ENCODE measurements at regions not wholly inside any gene's neighbourhood (a gene's known extent, or its start where the extent isn't known, plus 50 kb on each side); places are given as distances from the start of the nearest gene placed in this dataset.

DNA sequence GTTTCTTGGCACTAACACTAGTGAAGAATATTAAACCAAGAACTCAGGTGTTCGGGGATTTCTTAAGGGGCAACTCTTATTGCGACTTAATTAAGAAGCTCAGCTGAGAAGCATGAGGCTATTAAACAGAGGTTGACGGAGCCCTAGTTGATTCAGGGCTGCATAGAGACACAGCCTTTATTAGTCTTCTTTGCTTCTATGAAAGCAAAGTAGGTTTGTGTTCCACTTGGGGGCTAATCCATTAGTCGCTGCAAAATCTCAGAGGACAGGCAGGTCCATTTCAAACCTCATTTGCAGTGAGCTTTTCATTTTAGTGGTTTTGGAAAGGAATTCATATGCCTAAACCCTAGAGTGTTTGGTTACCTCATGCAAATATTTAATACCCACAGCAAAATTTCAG lies 506.6 kb upstream of the SULF2 start:
- no peak for DNase-seq

- DNase-seq: no peak
Measured at GRCh38 chr20:48288930-48289507, 503.7 kb upstream of the SULF2 start.

DNA sequence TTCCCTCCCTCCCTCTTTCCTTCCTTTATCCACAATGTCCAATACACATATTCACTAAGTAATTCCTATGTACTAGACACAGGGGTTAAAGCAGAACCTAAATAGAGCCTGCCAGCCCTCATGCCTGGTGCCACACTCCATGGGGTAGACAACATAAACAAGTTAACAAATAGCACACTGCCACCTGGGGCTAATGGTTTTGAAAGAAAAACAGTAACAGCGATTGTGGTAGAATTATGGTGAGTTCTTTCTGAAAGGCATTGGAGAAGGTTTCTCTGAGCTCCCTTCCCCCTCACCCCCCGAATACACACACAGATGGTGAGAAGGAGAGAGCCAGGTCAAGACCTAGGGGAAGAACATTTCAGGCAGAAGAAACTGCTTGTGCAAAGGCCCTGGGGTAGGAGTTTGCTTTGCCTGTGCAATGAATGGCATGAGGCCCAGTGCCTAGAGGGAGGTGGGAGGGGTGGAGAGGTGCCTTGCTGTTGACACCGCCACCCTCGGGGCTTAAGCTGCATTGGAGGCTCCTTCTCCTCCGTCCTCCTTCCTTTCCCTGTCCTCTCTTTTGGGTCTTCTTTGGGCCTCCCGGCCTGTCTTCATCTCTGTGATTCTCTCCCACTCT lies 502.4 kb upstream of the SULF2 start:
- no peak for DNase-seq

GRCh38 chr20:48287021-48287494 lies 501.8 kb upstream of the SULF2 start:
- no peak for DNase-seq

DNA sequence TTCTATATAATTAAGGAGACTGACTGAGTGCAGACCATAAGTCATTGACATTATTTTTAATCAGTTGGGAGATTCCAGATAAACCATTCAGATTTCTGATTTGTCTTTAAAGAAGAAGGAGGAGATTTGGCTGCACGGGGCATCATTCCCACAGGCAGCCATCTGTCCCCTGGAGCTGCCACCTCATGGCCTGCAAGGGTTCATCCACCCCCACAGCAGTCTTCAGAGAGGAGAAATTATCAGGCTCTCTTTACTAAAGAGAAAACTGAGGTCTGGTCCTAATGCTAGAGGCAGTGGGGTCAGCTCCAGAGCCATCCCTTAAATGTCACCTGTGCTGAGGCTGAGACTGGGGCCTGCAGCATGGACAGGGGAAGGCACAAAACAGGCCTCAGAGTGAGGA lies 501.3 kb upstream of the SULF2 start:
- DNase-seq: no peak

GRCh38 chr20:48285656-48286055 lies 500.4 kb upstream of the SULF2 start:
- DNase-seq: no peak

- no peak for DNase-seq
Measured at GRCh38 chr20:48284837-48285236, 499.6 kb upstream of the SULF2 start.

GRCh38 chr20:48284315-48284714 lies 499.0 kb upstream of the SULF2 start:
- DNase-seq: no peak

- DNase-seq: no peak
Measured at GRCh38 chr20:48283470-48284110, 498.3 kb upstream of the SULF2 start.

DNA sequence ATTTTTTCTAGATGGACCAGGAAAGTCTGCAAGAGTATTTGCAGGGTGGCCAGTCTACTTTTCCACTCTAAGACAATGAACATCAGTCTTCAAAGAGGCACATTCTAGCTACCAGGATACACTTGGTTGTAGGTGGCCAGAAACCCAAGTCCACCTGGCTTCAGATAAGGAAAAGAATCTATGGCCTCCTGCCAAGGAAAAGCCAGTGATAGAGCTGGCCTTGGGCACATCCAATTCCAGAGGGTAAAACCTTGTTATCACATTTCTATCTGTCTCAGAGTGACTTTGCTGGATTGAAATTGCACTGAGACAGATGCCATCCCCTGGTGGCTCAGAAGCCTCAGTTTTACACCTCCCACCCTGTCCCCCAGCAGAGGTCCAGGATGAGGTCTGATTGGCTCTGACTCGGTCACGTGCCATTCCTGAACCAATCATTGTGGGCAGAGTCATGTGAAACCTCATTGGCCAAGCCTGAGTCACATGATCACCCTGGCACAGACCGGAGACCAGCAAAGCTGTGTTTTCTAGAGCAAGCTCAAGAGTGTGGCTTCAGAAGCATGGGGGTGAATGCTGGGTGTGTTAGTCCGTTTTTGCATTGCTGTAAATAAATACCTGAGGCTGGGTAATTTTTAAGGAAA lies 497.4 kb upstream of the SULF2 start:
- no peak for DNase-seq

GRCh38 chr20:48281501-48281900 lies 496.2 kb upstream of the SULF2 start:
- no peak for DNase-seq

DNA sequence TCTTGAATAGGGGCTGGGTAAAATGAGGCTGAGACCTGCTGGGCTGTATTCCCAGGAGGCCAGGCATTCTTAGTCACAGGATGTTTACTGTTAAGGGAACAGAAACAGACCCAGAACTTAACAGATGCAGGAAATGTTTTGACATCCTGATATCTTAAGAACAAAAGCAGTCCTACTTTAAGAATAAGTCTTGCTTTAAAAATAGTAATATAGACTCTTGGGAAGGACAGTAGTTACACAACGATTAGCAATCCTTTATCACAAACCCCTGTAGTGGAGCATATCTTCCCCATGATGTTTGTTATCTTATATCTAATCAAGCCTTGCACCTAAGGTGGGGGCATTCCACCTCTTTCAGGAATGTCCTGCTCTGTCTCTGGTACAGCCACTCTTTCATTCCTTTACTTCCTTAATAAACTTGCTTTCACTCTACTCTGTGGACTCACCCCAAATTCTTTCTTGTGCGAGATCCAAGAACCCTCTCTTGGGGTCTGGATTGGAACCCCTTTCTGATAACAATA lies 493.7 kb upstream of the SULF2 start:
- no peak for DNase-seq

GRCh38 chr20:48277266-48277665 lies 492.0 kb upstream of the SULF2 start:
- no peak for DNase-seq

DNA sequence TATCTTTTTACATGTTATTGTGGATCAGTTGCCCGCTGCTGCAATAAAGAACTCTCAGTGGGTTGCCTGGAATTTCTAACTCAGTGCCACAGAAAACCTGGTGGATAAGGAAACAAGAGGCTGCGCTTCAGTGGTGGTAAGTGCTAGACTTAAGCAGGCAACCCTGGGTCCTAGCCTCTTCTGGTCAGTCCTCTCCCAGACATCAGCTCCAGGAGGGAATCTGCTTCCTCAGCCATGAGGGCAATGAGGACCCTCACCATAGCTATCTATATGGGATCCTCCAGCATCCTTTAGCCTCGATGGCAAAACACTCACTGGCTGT lies 490.7 kb upstream of the SULF2 start:
- no peak for DNase-seq

- DNase-seq: no peak
Measured at GRCh38 chr20:48275286-48276020, 490.2 kb upstream of the SULF2 start.

DNA sequence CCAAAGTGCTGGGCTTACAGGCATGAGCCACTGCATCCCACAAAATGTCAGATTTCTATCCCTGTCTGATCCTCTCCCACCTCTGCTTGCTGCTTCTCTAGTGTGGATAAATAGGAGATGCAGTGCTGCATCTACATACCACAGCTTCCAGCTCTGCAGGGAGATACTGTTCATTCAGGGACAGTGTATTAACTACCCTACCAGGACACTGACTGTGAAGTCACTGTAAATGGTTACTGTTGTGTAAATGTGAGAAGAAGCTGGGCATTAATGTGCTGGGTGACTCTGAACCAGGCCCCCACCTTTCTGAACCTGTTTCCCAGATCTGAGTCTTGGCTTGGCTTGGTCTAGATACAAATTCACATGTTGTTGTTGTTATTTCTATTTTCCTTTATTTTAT lies 488.6 kb upstream of the SULF2 start:
- no peak for DNase-seq

GRCh38 chr20:48270885-48271284 lies 485.6 kb upstream of the SULF2 start:
- no peak for DNase-seq

DNA sequence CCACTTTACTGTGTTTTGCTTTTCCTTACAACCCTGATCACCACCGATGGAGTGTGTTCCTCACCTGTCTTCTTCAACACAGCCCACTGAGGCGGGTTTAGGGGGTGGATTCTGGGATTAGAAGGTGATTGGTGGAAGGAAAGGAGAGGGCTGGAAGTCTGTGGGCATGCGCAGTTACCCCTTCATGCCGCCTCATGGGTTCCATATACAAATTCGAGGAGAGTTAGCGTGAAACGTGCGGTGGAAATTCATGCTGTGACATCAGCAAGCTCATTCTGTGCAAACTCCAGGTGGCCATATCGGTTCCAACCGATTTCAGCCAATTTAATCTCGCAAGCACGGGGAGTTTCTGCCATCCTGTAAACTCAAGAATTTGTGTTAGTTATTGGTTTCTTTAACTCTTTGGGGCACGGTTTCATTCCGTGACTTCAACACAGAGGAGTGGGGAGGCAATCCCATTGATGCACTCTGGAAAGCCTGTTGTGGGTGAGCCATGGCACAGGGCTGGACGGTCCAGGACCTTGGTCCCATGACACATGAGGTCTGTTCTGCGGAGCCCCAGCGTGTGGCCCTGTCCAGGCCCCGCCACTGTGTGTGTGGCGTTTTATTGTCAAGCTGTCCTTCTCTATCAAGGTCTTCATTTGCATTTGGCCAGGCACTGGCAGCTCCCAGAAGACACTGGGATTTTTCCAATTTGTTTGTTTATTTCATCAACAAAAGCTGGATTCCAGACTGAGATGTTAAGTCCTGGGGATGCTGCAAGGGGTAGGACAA lies 482.8 kb upstream of the SULF2 start:
- DNase-seq: no peak

DNA sequence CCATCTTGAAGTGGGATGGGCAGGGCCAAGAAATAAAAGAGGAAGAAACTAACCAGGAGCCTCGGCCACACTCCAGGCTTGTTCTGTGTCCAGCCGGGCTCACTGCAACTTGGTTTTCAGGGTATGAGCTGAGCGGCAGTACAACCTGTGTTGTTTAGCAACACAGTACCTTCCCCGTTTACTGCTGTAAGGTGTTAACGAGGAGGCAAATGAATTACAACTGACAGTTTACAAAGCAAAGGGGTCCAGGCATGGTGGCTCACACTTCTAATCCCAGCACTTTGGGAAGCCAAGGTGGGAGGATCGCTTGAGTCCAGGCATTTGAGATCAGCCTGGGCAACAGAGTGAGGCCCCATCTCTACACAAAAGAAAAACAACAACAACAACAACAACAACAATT lies 481.3 kb upstream of the SULF2 start:
- no peak for DNase-seq

DNA sequence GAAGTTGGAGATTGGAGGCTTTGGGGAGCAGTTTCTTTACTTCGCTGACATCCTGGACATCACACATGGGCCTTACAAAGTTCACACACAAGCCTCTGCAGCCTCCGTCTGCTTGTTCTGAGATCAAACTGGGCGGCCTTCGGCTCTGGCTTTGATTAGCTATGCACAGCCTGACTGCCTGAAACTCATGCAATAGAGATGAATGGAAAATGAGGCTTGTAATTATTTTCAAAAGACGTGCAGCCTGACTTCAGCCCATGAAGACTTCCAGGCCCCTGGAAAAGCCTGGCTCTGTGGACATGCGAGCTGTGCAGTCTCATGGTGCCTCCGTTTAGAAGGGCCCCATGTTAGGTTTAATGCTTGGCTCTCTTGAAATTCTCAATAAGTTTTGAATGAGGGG lies 480.5 kb upstream of the SULF2 start:
- no peak for DNase-seq

GRCh38 chr20:48262955-48263354 lies 477.7 kb upstream of the SULF2 start:
- no peak for DNase-seq

DNA sequence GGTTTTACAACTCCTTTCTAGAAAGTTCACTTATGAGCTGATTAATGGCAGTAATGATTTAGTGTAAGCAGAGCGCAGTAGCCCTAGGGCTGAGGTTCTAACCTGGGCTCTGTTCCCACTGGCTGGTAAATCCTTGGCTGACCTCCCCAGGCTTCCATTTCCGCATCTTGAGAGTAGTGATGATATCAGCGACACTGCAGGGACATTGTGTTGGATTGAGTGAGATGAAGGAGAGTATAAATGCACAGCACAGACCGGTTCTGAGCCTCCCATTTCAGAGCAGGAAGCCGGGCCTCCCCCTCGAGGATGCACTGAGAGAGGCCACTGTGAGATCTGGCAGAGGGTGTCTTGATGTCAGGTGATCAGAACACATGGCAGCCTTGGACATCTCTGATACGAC lies 477.2 kb upstream of the SULF2 start:
- DNase-seq: no peak
